Pancreas (tissue), 10 donors: ENCODE measurements at regions not wholly inside any gene's neighbourhood (a gene's known extent, or its start where the extent isn't known, plus 50 kb on each side); places are given as distances from the start of the nearest gene placed in this dataset.

Source experiments
- ATAC-seq, 4 donors: fragments of 200-7000 bp; cut with Tn5 transposase; one replicate each; pipeline versions ENCODE4 v1.8.0 to v1.9.1; 2020; ENCODE audit warnings: mild to moderate bottlenecking in 4 of 4, moderate library complexity in 4 of 4
- DNase-seq, 6 donors: peaks; one replicate each; pipeline ENCODE4 v3.0.0-alpha.2; 2020
- FAIRE-seq: peaks from 2 replicates; lab custom pipeline; 2012; peaks lifted over from hg19 to GRCh38; lab: Jason Lieb, UNC
- H3K27ac ChIP-seq, 4 donors: fragments of 200-600 bp; sonication (generic); 1 replicate in 3 of 4; 2 replicates in 1 of 4; pipeline versions ENCODE4 v1.5.0 to v1.8.0; 2020
- H3K27me3 ChIP-seq, 4 donors: fragments of 200-600 bp; one replicate each; pipeline ENCODE4 v1.8.0; 2021
- H3K36me3 ChIP-seq, 3 donors: fragments of 200-600 bp; sonication (generic) in 1 of 3; one replicate each; pipeline versions ENCODE4 v1.5.0 to v1.8.0; 2020 to 2021
- H3K4me1 ChIP-seq, 3 donors: fragments of 200-600 bp; one replicate each; pipeline ENCODE4 v1.8.0; 2021
- H3K4me3 ChIP-seq, 4 donors: fragments of 200-600 bp; sonication (generic) in 2 of 4; one replicate each; pipeline versions ENCODE4 v1.5.0 to v1.8.0; 2020 to 2021
- H3K9me3 ChIP-seq, 4 donors: fragments of 200-600 bp; one replicate each; pipeline ENCODE4 v1.8.0; 2021
- CTCF ChIP-seq, 4 donors: fragments of 200-600 bp; sonication (generic) in 3 of 4; IDR thresholded peaks; one replicate each; pipeline versions ENCODE4 v1.5.0 to v1.8.0; 2021; ENCODE audit warnings: antibody characterized with exemption in 4 of 4
- WGBS, 2 donors: extraction: QIAGEN DNeasy Blood & Tissue Kit; methylation state at CpG; one replicate each; pipeline ENCODE4 v1.1.7; 2013; 5-methylcytosine and 5-hydroxymethylcytosine counted together
- intact Hi-C, 3 donors: fragments of 100-400 bp; cut with DNase I; formaldehyde crosslinking; loops; one replicate each; pipeline versions ENCODE4 v1.11.1 to v1.14.2; 2022
- donor health status: healthy with polysubstance abuse.
- donor health status: DM: no; HTN: no; CAD: no; lungs with moderate emphysema.
- donor health status: DM: no; HTN: no; CAD: no.
- donor health status: control.
- donor health status: control.
- donor health status: Bipolar disorder and iron deficiency.
- donor health status: DM: yes; HTN: yes; CAD: no.
- donor health status: DM: no; HTN: no; CAD: no.
- donor health status: DM: no; HTN: no; CAD: no.
- donor health status: DM: yes; HTN: yes; CAD: no.

DNA sequence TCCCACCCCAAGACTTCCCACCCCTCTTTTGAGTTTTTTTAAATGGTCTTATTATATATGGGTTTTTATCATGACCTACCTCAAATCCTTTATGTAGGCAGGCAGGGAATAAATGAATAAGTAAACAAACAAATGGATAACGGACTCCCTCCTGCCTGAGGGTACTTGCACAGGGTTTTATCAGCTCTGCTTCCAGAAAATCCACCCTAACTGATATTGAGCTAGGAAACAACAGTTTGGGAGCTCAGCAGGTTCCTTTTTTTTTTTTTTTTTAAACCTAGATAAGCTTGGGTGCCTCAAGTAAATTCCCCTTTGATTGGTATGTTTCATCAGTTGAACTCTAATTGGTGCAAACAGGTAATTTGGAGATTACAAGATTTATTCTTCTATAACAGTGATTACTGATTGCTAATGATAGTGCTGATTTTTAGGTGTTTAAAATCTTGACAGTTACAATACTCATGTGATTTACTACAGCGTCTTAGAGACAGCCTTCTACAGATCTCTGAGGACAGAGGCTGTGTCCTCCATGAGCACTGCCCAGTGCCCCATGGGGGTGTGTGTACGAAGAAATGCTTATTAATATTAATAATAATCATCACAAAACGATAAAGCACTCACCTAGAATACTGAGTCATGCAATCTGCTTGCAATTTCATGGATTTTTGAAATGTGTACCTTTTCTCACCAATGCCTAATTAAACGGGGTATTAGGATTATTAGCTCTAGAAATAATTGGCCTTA is 347.4 kb downstream of the RRAGC start:
- Histone ChIP-seq H3K36me3 (no peaks in the 10 kb centered on the region), H3K27me3 (peaks cover 0 to 4% (median 0%) of the 10 kb centered on the region in 4 donors), H3K4me1 (no peaks in the 10 kb centered on the region), H3K9me3 (no peaks in the 10 kb centered on the region), H3K4me3 (no peak overlapping the region), H3K27ac (no peak overlapping the region)
- no peak for FAIRE-seq
- no peak for TF ChIP-seq CTCF (IDR thresholded peaks at IDR 0.05)
- intact Hi-C loops, result no loop called here
- 33 to 50% methylated on average over 5 of the region's 5 CpGs for WGBS, 2 donors
- no peak for DNase-seq
- ATAC-seq, result no peak

DNA sequence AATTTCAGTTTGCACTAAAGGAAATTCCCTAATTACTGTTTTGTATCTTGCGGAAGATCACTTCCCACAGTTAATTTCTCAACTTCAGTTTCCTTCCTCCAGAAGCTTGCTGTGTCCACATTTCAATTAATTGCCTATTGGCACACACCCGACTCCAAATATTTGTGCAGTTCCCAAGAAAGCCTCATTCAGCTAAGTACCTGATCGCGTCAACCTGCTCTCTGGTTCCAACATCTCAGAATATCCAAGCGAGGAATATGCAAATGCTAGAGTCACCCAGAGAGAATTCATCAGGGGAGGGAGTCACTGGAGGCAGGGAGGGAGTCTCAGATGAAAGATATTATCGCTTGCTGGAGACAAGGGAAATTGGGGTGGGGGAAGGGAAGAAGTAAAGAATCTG is 351.3 kb downstream of the RRAGC start:
- WGBS, 2 donors, result 13 to 15% methylated on average over 6 of the region's 6 CpGs
- intact Hi-C loops, result no loop called here
- no peaks in the 10 kb centered on the region for H3K36me3 ChIP-seq
- H3K9me3 ChIP-seq, result no peaks in the 10 kb centered on the region
- no peaks in the 10 kb centered on the region for H3K4me1 ChIP-seq
- ATAC-seq (peak in 1 of 4 donors; percentile 17), DNase-seq (no peak), FAIRE-seq (no peak)
- no peak overlapping the region for H3K27ac ChIP-seq
- no peak for TF ChIP-seq CTCF (IDR thresholded peaks at IDR 0.05)
- H3K27me3 ChIP-seq, result peaks cover 0 to 4% (median 0%) of the 10 kb centered on the region in 4 donors
- no peak overlapping the region for H3K4me3 ChIP-seq

GRCh38 chr1:38507563-38507962 is 352.0 kb downstream of the RRAGC start:
- Histone ChIP-seq H3K4me1 (no peaks in the 10 kb centered on the region), H3K36me3 (no peaks in the 10 kb centered on the region), H3K9me3 (no peaks in the 10 kb centered on the region), H3K27ac (no peak overlapping the region), H3K27me3 (peaks cover 0 to 4% (median 0%) of the 10 kb centered on the region in 4 donors), H3K4me3 (no peak overlapping the region)
- intact Hi-C loops, result no loop called here
- FAIRE-seq, result no peak
- no peak for ATAC-seq
- DNase-seq, result no peak
- TF ChIP-seq CTCF (IDR thresholded peaks at IDR 0.05), result no peak
- WGBS, 2 donors, result 71 to 76% methylated on average over 6 of the region's 6 CpGs

GRCh38 chr1:38505944-38506343 is 353.6 kb downstream of the RRAGC start:
- no peak for ATAC-seq

More at GRCh38 chr1:38505944-38506343, 353.6 kb downstream of the RRAGC start:
- no peak for TF ChIP-seq CTCF (IDR thresholded peaks at IDR 0.05)
- Histone ChIP-seq H3K4me3 (no peak overlapping the region), H3K27me3 (peaks cover 0 to 4% (median 0%) of the 10 kb centered on the region in 4 donors), H3K9me3 (no peaks in the 10 kb centered on the region), H3K4me1 (no peaks in the 10 kb centered on the region), H3K27ac (no peak overlapping the region), H3K36me3 (no peaks in the 10 kb centered on the region)
- DNase-seq (no peak), FAIRE-seq (no peak)
- WGBS, 2 donors, result 39 to 40% methylated on average over 8 of the region's 8 CpGs
- intact Hi-C loops, result no loop called here
